GM23338 (cell line): ENCODE measurements at regions not wholly inside any gene's neighbourhood (a gene's known extent, or its start where the extent isn't known, plus 50 kb on each side); places are given as distances from the start of the nearest gene placed in this dataset.

Experiments
- ATAC-seq: fragments of 200-7000 bp; cut with Tn5 transposase; 3 replicates; pipeline ENCODE4 v1.9.1; 2020
- DNase-seq: peaks from one replicate; pipeline ENCODE4 v3.0.0-alpha.2; 2015; ENCODE audit warnings: low spot score
- H2AFZ ChIP-seq: fragments of 200-600 bp; sonication (generic); 2 replicates; pipeline ENCODE4 v1.8.0; 2016; ENCODE audit warnings: antibody characterized with exemption, mild to moderate bottlenecking, moderate library complexity
- H3F3A ChIP-seq: fragments of 200-600 bp; sonication (generic); replicated peaks from 2 replicates; pipeline ENCODE4 v1.8.0; 2017; ENCODE audit warnings: antibody characterized with exemption, mixed run types, low read depth
- H3K27ac ChIP-seq: fragments of 200-600 bp; sonication (generic); 2 replicates; pipeline ENCODE4 v1.6.1; 2016; ENCODE audit warnings: low read depth
- H3K27me3 ChIP-seq: fragments of 200-600 bp; sonication (generic); 2 replicates; pipeline ENCODE4 v1.8.0; 2016; ENCODE audit warnings: mild to moderate bottlenecking, mixed run types, moderate library complexity; ENCODE audit not compliant: insufficient read depth
- H3K36me3 ChIP-seq: fragments of 200-600 bp; sonication (generic); 2 replicates; pipeline ENCODE4 v1.8.0; 2016; ENCODE audit warnings: mild to moderate bottlenecking; ENCODE audit not compliant: insufficient read depth
- H3K4me1 ChIP-seq: fragments of 200-600 bp; sonication (generic); 2 replicates; pipeline ENCODE4 v1.8.0; 2016; ENCODE audit warnings: mild to moderate bottlenecking, moderate library complexity; ENCODE audit not compliant: insufficient read depth
- H3K4me2 ChIP-seq: fragments of 200-600 bp; sonication (generic); 2 replicates; pipeline ENCODE4 v1.7.1; 2017; ENCODE audit warnings: mixed run types
- H3K4me3 ChIP-seq: fragments of 200-600 bp; sonication (generic); 2 replicates; pipeline ENCODE4 v1.6.1; 2016; ENCODE audit warnings: mixed run types
- H3K79me2 ChIP-seq: fragments of 200-600 bp; sonication (generic); replicated peaks from 2 replicates; pipeline ENCODE4 v1.8.0; 2017; ENCODE audit warnings: mild to moderate bottlenecking; ENCODE audit not compliant: insufficient read depth
- H3K9me2 ChIP-seq: fragments of 200-600 bp; sonication (generic); 2 replicates; pipeline ENCODE4 v1.8.0; 2017; ENCODE audit not compliant: insufficient read depth
- H4K20me1 ChIP-seq: fragments of 200-600 bp; sonication (generic); replicated peaks from 2 replicates; pipeline ENCODE4 v1.8.0; 2017; ENCODE audit warnings: mild to moderate bottlenecking; ENCODE audit not compliant: insufficient read depth
- H3K27ac Mint-ChIP-seq: 2 replicates; pipeline ENCODE4 v1.8.0; 2020; ENCODE audit warnings: inconsistent platforms, mild to moderate bottlenecking, moderate library complexity, mixed read lengths
- H3K27me3 Mint-ChIP-seq: 3 replicates; pipeline ENCODE4 v1.8.0; 2022; ENCODE audit warnings: low read depth, mild to moderate bottlenecking, moderate library complexity, mixed read lengths, inconsistent platforms; ENCODE audit not compliant: insufficient read depth, poor library complexity
- H3K36me3 Mint-ChIP-seq: 3 replicates; pipeline ENCODE4 v1.8.0; 2021; ENCODE audit warnings: low read depth, mild to moderate bottlenecking, inconsistent platforms, moderate library complexity, mixed read lengths
- H3K4me1 Mint-ChIP-seq: 3 replicates; pipeline ENCODE4 v1.8.0; 2020; ENCODE audit warnings: mild to moderate bottlenecking, inconsistent platforms, mixed read lengths
- H3K4me3 Mint-ChIP-seq: 3 replicates; pipeline ENCODE4 v1.8.0; 2021; ENCODE audit warnings: moderate library complexity, mild to moderate bottlenecking, inconsistent platforms, mixed read lengths
- H3K9me3 Mint-ChIP-seq: 3 replicates; pipeline ENCODE4 v1.8.0; 2020; ENCODE audit warnings: moderate library complexity, mild to moderate bottlenecking, inconsistent platforms, mixed read lengths
- EZH2phosphoT487 ChIP-seq: fragments of 200-600 bp; sonication (generic); IDR thresholded peaks from one replicate; pipeline ENCODE4 v1.8.1; 2018; ENCODE audit warnings: antibody characterized with exemption; ENCODE audit not compliant: unreplicated experiment
- JUNB ChIP-seq: IDR thresholded peaks from one replicate; pipeline ENCODE4 v1.6.1; 2016; ENCODE audit warnings: antibody characterized with exemption; ENCODE audit not compliant: unreplicated experiment
- NANOG ChIP-seq: IDR thresholded peaks from 2 replicates; pipeline ENCODE4 v1.6.1; 2016; ENCODE audit warnings: antibody characterized with exemption, borderline replicate concordance
- POLR2AphosphoS5 ChIP-seq: IDR thresholded peaks from 2 replicates; pipeline ENCODE4 v1.6.1; 2016; ENCODE audit warnings: antibody characterized with exemption, low read depth
- ZNF114 ChIP-seq: fragments of 250-450 bp; sonication (Bioruptor Pico); IDR thresholded peaks from 2 replicates; pipeline ENCODE4 v1.5.0; 2020; ENCODE audit warnings: mild to moderate bottlenecking, moderate library complexity
- ZNF331 ChIP-seq: fragments of 250-450 bp; sonication (Bioruptor Pico); IDR thresholded peaks from 2 replicates; pipeline ENCODE4 v1.5.0; 2020; ENCODE audit warnings: low read depth, mild to moderate bottlenecking, moderate library complexity
- TF ChIP-seq, protein P1 (sequence below): IDR thresholded peaks from one replicate; pipeline ENCODE4 v1.6.1; 2018; ENCODE audit warnings: antibody characterized with exemption; ENCODE audit not compliant: unreplicated experiment
- TF ChIP-seq, protein P2 (sequence below): fragments of 250-450 bp; sonication (Bioruptor Pico); IDR thresholded peaks from 2 replicates; pipeline ENCODE4 v1.5.0; 2020; ENCODE audit warnings: mild to moderate bottlenecking, moderate library complexity
- TF ChIP-seq, protein P3 (sequence below): IDR thresholded peaks from 2 replicates; pipeline ENCODE4 v1.6.1; 2016; ENCODE audit warnings: antibody characterized with exemption
- TF ChIP-seq, protein P4 (sequence below), 2 experiments: fragments of 200-600 bp in 1 of 2; sonication (generic) in 1 of 2; conservative IDR thresholded peaks; 2 replicates each; pipeline versions ENCODE4 v1.5.1 to v1.6.1; 2016 to 2017; ENCODE audit warnings: antibody characterized with exemption in 2 of 2, low read depth in 2 of 2, mild to moderate bottlenecking in 2 of 2, moderate library complexity in 1 of 2

DNA sequence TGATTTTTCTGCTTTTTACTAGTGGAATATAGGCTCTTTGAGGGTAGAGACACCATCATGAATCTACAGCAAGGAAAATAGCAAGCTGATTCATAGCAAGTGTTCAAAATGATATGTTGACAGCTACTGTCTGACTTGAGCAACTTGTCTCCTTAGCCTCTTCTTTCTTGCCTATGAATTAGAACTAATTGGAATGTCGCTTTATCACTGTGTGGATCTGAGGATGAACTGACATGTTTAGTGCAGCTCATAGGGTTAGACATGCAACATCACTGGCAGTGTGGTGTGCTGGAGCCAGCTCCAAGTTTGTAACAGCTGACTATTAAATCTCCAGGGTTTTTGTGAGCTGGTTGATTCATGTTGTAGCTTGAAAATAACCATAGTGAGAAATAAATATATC lies 1068.4 kb downstream of the PCDH18 start (continued):
- TF ChIP-seq, protein P1, sequence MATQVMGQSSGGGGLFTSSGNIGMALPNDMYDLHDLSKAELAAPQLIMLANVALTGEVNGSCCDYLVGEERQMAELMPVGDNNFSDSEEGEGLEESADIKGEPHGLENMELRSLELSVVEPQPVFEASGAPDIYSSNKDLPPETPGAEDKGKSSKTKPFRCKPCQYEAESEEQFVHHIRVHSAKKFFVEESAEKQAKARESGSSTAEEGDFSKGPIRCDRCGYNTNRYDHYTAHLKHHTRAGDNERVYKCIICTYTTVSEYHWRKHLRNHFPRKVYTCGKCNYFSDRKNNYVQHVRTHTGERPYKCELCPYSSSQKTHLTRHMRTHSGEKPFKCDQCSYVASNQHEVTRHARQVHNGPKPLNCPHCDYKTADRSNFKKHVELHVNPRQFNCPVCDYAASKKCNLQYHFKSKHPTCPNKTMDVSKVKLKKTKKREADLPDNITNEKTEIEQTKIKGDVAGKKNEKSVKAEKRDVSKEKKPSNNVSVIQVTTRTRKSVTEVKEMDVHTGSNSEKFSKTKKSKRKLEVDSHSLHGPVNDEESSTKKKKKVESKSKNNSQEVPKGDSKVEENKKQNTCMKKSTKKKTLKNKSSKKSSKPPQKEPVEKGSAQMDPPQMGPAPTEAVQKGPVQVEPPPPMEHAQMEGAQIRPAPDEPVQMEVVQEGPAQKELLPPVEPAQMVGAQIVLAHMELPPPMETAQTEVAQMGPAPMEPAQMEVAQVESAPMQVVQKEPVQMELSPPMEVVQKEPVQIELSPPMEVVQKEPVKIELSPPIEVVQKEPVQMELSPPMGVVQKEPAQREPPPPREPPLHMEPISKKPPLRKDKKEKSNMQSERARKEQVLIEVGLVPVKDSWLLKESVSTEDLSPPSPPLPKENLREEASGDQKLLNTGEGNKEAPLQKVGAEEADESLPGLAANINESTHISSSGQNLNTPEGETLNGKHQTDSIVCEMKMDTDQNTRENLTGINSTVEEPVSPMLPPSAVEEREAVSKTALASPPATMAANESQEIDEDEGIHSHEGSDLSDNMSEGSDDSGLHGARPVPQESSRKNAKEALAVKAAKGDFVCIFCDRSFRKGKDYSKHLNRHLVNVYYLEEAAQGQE, result no peak
- TF ChIP-seq, protein P2, sequence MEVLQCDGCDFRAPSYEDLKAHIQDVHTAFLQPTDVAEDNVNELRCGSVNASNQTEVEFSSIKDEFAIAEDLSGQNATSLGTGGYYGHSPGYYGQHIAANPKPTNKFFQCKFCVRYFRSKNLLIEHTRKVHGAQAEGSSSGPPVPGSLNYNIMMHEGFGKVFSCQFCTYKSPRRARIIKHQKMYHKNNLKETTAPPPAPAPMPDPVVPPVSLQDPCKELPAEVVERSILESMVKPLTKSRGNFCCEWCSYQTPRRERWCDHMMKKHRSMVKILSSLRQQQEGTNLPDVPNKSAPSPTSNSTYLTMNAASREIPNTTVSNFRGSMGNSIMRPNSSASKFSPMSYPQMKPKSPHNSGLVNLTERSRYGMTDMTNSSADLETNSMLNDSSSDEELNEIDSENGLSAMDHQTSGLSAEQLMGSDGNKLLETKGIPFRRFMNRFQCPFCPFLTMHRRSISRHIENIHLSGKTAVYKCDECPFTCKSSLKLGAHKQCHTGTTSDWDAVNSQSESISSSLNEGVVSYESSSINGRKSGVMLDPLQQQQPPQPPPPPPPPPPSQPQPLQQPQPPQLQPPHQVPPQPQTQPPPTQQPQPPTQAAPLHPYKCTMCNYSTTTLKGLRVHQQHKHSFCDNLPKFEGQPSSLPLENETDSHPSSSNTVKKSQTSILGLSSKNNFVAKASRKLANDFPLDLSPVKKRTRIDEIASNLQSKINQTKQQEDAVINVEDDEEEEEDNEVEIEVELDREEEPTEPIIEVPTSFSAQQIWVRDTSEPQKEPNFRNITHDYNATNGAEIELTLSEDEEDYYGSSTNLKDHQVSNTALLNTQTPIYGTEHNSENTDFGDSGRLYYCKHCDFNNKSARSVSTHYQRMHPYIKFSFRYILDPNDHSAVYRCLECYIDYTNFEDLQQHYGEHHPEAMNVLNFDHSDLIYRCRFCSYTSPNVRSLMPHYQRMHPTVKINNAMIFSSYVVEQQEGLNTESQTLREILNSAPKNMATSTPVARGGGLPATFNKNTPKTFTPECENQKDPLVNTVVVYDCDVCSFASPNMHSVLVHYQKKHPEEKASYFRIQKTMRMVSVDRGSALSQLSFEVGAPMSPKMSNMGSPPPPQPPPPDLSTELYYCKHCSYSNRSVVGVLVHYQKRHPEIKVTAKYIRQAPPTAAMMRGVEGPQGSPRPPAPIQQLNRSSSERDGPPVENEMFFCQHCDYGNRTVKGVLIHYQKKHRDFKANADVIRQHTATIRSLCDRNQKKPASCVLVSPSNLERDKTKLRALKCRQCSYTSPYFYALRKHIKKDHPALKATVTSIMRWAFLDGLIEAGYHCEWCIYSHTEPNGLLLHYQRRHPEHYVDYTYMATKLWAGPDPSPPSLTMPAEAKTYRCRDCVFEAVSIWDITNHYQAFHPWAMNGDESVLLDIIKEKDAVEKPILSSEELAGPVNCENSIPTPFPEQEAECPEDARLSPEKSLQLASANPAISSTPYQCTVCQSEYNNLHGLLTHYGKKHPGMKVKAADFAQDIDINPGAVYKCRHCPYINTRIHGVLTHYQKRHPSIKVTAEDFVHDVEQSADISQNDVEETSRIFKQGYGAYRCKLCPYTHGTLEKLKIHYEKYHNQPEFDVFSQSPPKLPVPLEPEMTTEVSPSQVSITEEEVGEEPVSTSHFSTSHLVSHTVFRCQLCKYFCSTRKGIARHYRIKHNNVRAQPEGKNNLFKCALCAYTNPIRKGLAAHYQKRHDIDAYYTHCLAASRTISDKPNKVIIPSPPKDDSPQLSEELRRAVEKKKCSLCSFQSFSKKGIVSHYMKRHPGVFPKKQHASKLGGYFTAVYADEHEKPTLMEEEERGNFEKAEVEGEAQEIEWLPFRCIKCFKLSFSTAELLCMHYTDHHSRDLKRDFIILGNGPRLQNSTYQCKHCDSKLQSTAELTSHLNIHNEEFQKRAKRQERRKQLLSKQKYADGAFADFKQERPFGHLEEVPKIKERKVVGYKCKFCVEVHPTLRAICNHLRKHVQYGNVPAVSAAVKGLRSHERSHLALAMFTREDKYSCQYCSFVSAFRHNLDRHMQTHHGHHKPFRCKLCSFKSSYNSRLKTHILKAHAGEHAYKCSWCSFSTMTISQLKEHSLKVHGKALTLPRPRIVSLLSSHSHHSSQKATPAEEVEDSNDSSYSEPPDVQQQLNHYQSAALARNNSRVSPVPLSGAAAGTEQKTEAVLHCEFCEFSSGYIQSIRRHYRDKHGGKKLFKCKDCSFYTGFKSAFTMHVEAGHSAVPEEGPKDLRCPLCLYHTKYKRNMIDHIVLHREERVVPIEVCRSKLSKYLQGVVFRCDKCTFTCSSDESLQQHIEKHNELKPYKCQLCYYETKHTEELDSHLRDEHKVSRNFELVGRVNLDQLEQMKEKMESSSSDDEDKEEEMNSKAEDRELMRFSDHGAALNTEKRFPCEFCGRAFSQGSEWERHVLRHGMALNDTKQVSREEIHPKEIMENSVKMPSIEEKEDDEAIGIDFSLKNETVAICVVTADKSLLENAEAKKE (CRISPR knock-in tag), result no peak
- TF ChIP-seq EZH2phosphoT487, result no peak
- no peak for TF ChIP-seq ZNF331 (CRISPR knock-in tag)
- no peak for TF ChIP-seq JUNB

DNA sequence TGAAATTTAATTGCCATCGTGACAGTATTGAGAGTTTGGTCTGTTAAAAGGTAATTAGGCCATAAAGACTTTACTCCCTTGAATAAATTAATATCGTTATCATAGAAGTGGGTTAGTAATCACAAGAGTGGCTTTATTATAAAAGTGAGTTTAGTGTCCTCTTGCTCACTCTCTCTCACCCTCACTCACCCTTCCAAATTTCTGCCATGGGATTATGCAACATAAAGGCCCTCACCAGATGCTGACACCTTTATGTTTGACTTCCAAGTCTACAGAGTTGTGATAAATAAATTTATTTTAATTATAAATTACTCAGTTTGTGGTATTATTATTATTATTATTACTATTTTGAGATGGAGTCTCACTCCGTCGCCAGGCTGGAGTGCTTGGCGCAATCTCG lies 1070.8 kb downstream of the PCDH18 start:
- no peaks in the 10 kb centered on the region for H3K4me1 Mint-ChIP-seq
- TF ChIP-seq, protein P3, sequence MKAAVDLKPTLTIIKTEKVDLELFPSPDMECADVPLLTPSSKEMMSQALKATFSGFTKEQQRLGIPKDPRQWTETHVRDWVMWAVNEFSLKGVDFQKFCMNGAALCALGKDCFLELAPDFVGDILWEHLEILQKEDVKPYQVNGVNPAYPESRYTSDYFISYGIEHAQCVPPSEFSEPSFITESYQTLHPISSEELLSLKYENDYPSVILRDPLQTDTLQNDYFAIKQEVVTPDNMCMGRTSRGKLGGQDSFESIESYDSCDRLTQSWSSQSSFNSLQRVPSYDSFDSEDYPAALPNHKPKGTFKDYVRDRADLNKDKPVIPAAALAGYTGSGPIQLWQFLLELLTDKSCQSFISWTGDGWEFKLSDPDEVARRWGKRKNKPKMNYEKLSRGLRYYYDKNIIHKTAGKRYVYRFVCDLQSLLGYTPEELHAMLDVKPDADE, result no peak
- TF ChIP-seq NANOG (no peak), ZNF114 (no peak), JUNB (no peak), POLR2AphosphoS5 (no peak)
- TF ChIP-seq, protein P4, sequence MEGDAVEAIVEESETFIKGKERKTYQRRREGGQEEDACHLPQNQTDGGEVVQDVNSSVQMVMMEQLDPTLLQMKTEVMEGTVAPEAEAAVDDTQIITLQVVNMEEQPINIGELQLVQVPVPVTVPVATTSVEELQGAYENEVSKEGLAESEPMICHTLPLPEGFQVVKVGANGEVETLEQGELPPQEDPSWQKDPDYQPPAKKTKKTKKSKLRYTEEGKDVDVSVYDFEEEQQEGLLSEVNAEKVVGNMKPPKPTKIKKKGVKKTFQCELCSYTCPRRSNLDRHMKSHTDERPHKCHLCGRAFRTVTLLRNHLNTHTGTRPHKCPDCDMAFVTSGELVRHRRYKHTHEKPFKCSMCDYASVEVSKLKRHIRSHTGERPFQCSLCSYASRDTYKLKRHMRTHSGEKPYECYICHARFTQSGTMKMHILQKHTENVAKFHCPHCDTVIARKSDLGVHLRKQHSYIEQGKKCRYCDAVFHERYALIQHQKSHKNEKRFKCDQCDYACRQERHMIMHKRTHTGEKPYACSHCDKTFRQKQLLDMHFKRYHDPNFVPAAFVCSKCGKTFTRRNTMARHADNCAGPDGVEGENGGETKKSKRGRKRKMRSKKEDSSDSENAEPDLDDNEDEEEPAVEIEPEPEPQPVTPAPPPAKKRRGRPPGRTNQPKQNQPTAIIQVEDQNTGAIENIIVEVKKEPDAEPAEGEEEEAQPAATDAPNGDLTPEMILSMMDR (conservative IDR thresholded peaks at IDR 0.05; ENCODE audit: low read depth in 2 of 2), result no peak

More for the DNA sequence above, 1070.8 kb downstream of the PCDH18 start:
- no peak overlapping the region for H3K4me2 ChIP-seq
- Mint-ChIP-seq H3K9me3 (no peaks in the 10 kb centered on the region), H3K27me3 (peaks cover 2% of the 10 kb centered on the region), H3K4me3 (no peak overlapping the region), H3K36me3 (no peaks in the 10 kb centered on the region), H3K27ac (no peak overlapping the region)
- H3K9me2 ChIP-seq, result no peaks in the 10 kb centered on the region
- H3K4me1 ChIP-seq, result 0 out of 2 replicates have a peak, but pooled peaks cover 5% of the 10 kb centered on the region
- H3K27ac ChIP-seq, result no peak overlapping the region
- H3K4me3 ChIP-seq, result no peak overlapping the region
- H3K36me3 ChIP-seq, result no peaks in the 10 kb centered on the region
- ATAC-seq (no peak), DNase-seq (no peak)
- no peaks in the 10 kb centered on the region for H3K27me3 ChIP-seq
- H2AFZ ChIP-seq, result no peak overlapping the region
- H4K20me1 ChIP-seq, result no peaks in the 10 kb centered on the region
- no peaks in the 10 kb centered on the region for H3F3A ChIP-seq
- no peaks in the 10 kb centered on the region for H3K79me2 ChIP-seq
